SKM-1 treated with dmso at 0.1 percent for 144 hours (cell line): ENCODE measurements at regions not wholly inside any gene's neighbourhood (a gene's known extent, or its start where the extent isn't known, plus 50 kb on each side); places are given as distances from the start of the nearest gene placed in this dataset.

Source experiments
- DNase-seq: peaks from one replicate; lab custom pipeline; 2025; ENCODE audit not compliant: unreplicated experiment; lab: John Stamatoyannopoulos, UW

- no peak for DNase-seq
Measured at GRCh38 chr19:29098091-29098490, 114.9 kb downstream of the UQCRFS1 start.

- DNase-seq, result no peak
Measured at GRCh38 chr19:29096896-29097295, 116.1 kb downstream of the UQCRFS1 start.

- DNase-seq, result no peak
Measured at GRCh38 chr19:29093553-29093908, 119.4 kb downstream of the UQCRFS1 start.

GRCh38 chr19:29092712-29093552 is 120.0 kb downstream of the UQCRFS1 start:
- no peak for DNase-seq

GRCh38 chr19:29090783-29091526 is 122.0 kb downstream of the UQCRFS1 start:
- DNase-seq, result no peak

- DNase-seq, result no peak
Measured at GRCh38 chr19:29089315-29089870, 123.6 kb downstream of the UQCRFS1 start.

- DNase-seq, result no peak
Measured at GRCh38 chr19:29088761-29089160, 124.2 kb downstream of the UQCRFS1 start.

- DNase-seq, result no peak
Measured at GRCh38 chr19:29086646-29087045, 126.3 kb downstream of the UQCRFS1 start.

- no peak for DNase-seq
Measured at GRCh38 chr19:29086182-29086581, 126.8 kb downstream of the UQCRFS1 start.

GRCh38 chr19:29085630-29086029 is 127.3 kb downstream of the UQCRFS1 start:
- no peak for DNase-seq

- DNase-seq, result no peak
Measured at GRCh38 chr19:29085206-29085605, 127.7 kb downstream of the UQCRFS1 start.

- no peak for DNase-seq
Measured at GRCh38 chr19:29084266-29084665, 128.7 kb downstream of the UQCRFS1 start.

- DNase-seq, result no peak
Measured at GRCh38 chr19:29083863-29084262, 129.1 kb downstream of the UQCRFS1 start.

GRCh38 chr19:29079356-29080032 is 133.5 kb downstream of the UQCRFS1 start:
- no peak for DNase-seq

- no peak for DNase-seq
Measured at GRCh38 chr19:29076963-29077362, 136.0 kb downstream of the UQCRFS1 start.

GRCh38 chr19:29076161-29076560 is 136.8 kb downstream of the UQCRFS1 start:
- DNase-seq, result no peak

GRCh38 chr19:29075149-29075548 is 137.8 kb downstream of the UQCRFS1 start:
- no peak for DNase-seq

GRCh38 chr19:29074579-29074978 is 138.4 kb downstream of the UQCRFS1 start:
- DNase-seq, result no peak

GRCh38 chr19:29067831-29068230 is 145.1 kb downstream of the UQCRFS1 start:
- DNase-seq, result no peak

GRCh38 chr19:29062475-29063435 is 150.2 kb downstream of the UQCRFS1 start:
- no peak for DNase-seq
